Colonic mucosa (tissue), 4 donors: ENCODE measurements at regions not wholly inside any gene's neighbourhood (a gene's known extent, or its start where the extent isn't known, plus 50 kb on each side); places are given as distances from the start of the nearest gene placed in this dataset.

Experiments used
- DNase-seq: peaks from one replicate; pipeline ENCODE4 v3.0.0-alpha.2; 2020
- H3K27ac ChIP-seq: fragments of 200-600 bp; one replicate; pipeline ENCODE4 v1.8.0; 2021
- H3K27me3 ChIP-seq: fragments of 200-600 bp; one replicate; pipeline ENCODE4 v1.8.0; 2021
- H3K36me3 ChIP-seq: fragments of 200-600 bp; one replicate; pipeline ENCODE4 v1.8.0; 2021
- H3K4me1 ChIP-seq: fragments of 200-600 bp; one replicate; pipeline ENCODE4 v1.8.0; 2021; ENCODE audit warnings: mild to moderate bottlenecking
- H3K4me3 ChIP-seq: fragments of 200-600 bp; one replicate; pipeline ENCODE4 v1.8.0; 2021
- H3K9ac ChIP-seq, 2 donors: one replicate each; pipeline ENCODE4 v1.7.0; 2013; ENCODE audit warnings: control low read depth in 2 of 2, low read depth in 2 of 2, low read length in 2 of 2
- H3K9me3 ChIP-seq: fragments of 200-600 bp; one replicate; pipeline ENCODE4 v1.8.0; 2021
- intact Hi-C: fragments of 100-400 bp; cut with DNase I; formaldehyde crosslinking; loops from one replicate; pipeline ENCODE4 v1.14.1; 2022
- TF ChIP-seq, protein P1 (sequence below): fragments of 200-600 bp; IDR thresholded peaks from one replicate; pipeline ENCODE4 v1.8.0; 2022; ENCODE audit warnings: antibody characterized with exemption, mild to moderate bottlenecking
- donor health status: healthy.
- donor health status: DM: no; HTN: no; CAD: no.
- donor health status: DM: no; HTN: no; CAD: no.

DNA sequence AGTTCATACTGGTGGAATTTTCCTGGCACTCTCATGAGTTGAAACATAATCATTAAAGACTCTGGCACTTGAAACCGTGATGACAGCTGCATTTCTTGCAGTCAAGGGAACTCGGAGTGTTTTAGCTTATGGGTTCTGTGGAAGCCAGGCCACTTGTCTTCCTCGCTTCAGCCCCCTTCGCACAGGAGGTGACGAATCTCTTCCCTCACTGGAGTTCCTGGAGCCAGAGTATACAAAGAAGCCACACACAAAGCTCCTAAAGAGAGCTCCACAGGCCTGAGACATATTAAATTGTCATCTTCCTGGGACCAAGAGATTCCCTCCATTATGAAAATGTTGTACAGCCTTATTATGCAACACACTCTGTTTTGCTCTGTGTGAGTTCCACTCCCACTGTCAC lies 964.1 kb downstream of the TMEM121 start:
- H3K27me3 ChIP-seq: no peaks in the 10 kb centered on the region
- no peak overlapping the region for H3K4me3 ChIP-seq
- no peak overlapping the region for H3K27ac ChIP-seq
- no peak overlapping the region for H3K9ac ChIP-seq
- intact Hi-C loops: no loop called here
- H3K4me1 ChIP-seq: no peaks in the 10 kb centered on the region
- no peaks in the 10 kb centered on the region for H3K9me3 ChIP-seq
- TF ChIP-seq, protein P1, sequence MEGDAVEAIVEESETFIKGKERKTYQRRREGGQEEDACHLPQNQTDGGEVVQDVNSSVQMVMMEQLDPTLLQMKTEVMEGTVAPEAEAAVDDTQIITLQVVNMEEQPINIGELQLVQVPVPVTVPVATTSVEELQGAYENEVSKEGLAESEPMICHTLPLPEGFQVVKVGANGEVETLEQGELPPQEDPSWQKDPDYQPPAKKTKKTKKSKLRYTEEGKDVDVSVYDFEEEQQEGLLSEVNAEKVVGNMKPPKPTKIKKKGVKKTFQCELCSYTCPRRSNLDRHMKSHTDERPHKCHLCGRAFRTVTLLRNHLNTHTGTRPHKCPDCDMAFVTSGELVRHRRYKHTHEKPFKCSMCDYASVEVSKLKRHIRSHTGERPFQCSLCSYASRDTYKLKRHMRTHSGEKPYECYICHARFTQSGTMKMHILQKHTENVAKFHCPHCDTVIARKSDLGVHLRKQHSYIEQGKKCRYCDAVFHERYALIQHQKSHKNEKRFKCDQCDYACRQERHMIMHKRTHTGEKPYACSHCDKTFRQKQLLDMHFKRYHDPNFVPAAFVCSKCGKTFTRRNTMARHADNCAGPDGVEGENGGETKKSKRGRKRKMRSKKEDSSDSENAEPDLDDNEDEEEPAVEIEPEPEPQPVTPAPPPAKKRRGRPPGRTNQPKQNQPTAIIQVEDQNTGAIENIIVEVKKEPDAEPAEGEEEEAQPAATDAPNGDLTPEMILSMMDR: no peak
- no peak for DNase-seq
- H3K36me3 ChIP-seq: no peaks in the 10 kb centered on the region

DNA sequence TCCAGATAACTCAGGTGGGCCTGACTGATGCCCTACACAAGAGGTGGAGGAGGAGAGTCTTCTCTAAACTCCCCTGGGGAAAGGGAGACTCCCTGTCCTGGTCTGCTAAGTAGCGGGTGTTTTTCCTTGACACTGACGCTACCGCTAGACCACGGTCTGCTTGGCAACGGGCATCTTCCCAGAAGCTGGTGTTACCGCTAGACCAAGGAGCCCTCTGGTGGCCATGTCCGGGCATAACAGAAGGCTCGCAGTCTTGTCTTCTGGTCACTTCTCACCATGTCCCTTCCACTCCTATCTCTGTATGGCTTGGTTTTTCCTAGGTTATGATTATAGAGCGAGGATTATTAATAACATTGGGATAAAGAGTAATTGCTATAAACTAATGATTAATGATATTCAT lies 965.5 kb downstream of the TMEM121 start:
- DNase-seq: no peak
- H3K27me3 ChIP-seq: no peaks in the 10 kb centered on the region
- H3K4me1 ChIP-seq: no peaks in the 10 kb centered on the region
- H3K27ac ChIP-seq: no peak overlapping the region
- no peaks in the 10 kb centered on the region for H3K9me3 ChIP-seq
- intact Hi-C loops: no loop called here
- TF ChIP-seq, protein P1: peak; percentile 11
- no peak overlapping the region for H3K9ac ChIP-seq
- H3K4me3 ChIP-seq: no peak overlapping the region
- no peaks in the 10 kb centered on the region for H3K36me3 ChIP-seq

DNA sequence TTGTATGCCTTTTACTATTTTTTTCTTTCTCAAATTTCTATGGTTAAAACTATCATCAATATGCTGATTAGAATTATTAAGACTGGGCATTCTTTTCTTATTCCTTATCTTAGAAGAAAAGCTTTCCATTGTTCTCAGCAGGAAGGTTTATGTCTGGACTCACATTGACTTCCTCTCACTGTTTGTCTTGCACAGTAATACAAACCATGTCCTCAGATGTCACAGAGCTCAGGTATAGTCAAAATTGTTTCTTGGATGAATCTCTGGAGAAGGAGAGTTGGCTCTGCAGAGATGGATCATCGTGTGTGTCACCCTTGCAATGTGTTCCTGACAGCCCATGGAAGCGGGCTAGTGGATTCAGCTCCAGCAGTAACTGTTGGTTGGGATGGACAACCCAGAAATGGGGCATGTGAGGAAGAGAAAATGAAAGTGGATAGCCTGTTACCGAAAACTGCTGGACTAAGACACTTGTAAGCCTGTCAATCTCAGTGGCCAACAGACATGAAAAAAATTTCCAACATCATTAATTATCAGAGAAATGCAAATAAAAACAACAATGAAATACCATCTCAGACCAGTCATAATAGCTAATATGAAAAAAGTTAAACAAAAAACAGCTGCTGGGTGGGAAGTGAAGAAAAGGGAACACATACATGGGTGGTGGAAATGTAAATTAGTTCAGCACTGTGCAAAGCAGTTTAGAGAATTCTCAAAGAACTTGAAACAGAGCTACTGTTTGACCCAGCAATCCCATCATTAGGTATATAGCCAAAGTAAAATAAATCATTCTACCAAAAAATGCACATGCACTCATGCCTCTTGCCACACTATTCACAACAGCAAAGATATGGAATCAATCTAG lies 967.8 kb downstream of the TMEM121 start:
- Histone ChIP-seq H3K27me3 (no peaks in the 10 kb centered on the region), H3K27ac (no peak overlapping the region), H3K9me3 (no peaks in the 10 kb centered on the region), H3K4me1 (no peaks in the 10 kb centered on the region), H3K9ac (no peak overlapping the region), H3K36me3 (no peaks in the 10 kb centered on the region), H3K4me3 (no peak overlapping the region)
- intact Hi-C loops: no loop called here
- TF ChIP-seq, protein P1: no peak
- DNase-seq: no peak

DNA sequence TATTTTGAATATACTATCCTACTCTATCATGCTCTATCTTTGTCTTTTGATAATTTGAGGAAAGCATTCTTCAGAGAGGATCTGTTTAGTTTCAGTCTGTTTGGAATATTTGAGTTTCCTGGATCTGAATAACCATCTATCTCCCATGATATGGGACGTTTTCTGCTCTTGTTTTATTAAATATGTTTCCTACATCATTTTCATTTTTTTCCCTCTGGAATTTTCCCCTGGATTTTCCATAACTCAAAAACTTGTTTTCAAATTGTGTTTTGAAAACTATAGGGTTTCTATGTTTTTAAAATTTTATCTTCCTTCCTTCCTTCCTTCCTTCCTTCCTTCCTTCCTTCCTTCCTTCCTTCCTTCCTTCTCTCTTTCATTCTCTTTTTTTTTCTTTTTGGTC lies 974.2 kb downstream of the TMEM121 start:
- DNase-seq: no peak
- Histone ChIP-seq H3K9me3 (no peaks in the 10 kb centered on the region), H3K4me3 (no peak overlapping the region), H3K27me3 (no peaks in the 10 kb centered on the region), H3K36me3 (no peaks in the 10 kb centered on the region), H3K27ac (no peak overlapping the region), H3K9ac (no peak overlapping the region), H3K4me1 (no peaks in the 10 kb centered on the region)
- TF ChIP-seq, protein P1: no peak
- intact Hi-C loops: no loop called here

DNA sequence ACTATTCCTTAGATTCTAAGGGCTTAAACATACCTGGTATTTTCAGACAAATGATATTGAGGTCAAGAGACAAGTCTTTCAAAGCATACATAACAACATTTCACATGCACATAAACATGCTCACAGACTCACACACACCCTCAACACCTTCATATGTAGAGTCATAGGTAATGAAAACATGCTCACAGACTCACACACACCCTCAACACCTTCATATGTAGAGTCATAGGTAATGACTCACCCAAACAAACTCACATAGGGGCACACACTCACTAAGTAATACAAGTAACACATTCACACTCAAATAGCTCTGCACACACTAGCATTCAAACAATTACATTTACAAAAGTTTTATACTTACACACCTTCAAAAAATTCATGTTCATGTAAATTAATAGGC lies 975.5 kb downstream of the TMEM121 start:
- Histone ChIP-seq H3K27ac (no peak overlapping the region), H3K4me3 (no peak overlapping the region), H3K9me3 (no peaks in the 10 kb centered on the region), H3K4me1 (no peaks in the 10 kb centered on the region), H3K9ac (no peak overlapping the region), H3K36me3 (no peaks in the 10 kb centered on the region), H3K27me3 (no peaks in the 10 kb centered on the region)
- intact Hi-C loops: no loop called here
- TF ChIP-seq, protein P1: no peak
- no peak for DNase-seq
